ENCODE measurements at regions not wholly inside any gene's neighbourhood (a gene's known extent, or its start where the extent isn't known, plus 50 kb on each side); places are given as distances from the start of the nearest gene placed in this dataset.

DNA sequence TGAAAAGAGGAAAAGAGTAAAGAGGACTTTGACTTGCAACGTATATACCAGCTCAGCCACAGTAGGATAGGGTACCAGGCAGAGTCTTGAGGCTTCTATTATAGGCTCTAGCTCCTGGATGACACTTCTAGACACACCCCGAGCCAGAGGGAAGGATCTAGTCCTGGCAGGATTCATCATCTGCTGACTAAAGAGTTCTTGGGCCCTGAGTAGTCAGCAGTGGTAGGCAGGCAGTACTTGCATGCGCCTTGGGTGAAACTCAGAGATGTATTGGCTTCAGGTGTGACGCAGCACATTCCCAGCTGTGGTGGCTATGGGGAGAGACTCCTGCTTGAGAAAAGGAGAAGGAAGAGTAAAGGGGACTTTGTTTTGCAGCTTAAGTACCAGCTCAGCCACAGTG, 162.3 kb upstream of the APP start:
- Histone ChIP-seq H2AFZ (ENCODE audit: low read length) (no peak overlapping the region), H3K27ac (ENCODE audit: insufficient read depth, low read length) (no peak overlapping the region), H3K79me2 (ENCODE audit: control insufficient read depth, insufficient read depth, low read length) (no peaks in the 10 kb centered on the region), H3K4me1 (ENCODE audit: control insufficient read depth, extremely low read depth, insufficient read depth, low read length) (no peaks in the 10 kb centered on the region), H3K36me3 (ENCODE audit: control insufficient read depth, insufficient read depth, low read length) (no peaks in the 10 kb centered on the region), H4K20me1 (ENCODE audit: control insufficient read depth, extremely low read depth, insufficient read depth, low read length) (no peaks in the 10 kb centered on the region), H3K27me3 (ENCODE audit: control insufficient read depth, insufficient read depth, low read length) (no peaks in the 10 kb centered on the region), H3K4me2 (ENCODE audit: extremely low read depth, insufficient read depth, low read length) (no peak overlapping the region), H3K9me3 (ENCODE audit: control insufficient read depth, insufficient read depth, low read depth, low read length) (no peaks in the 10 kb centered on the region), H3K9ac (ENCODE audit: insufficient read depth, low read length) (no peak overlapping the region), H3K4me3 (replicated peaks in 1 of 4; ENCODE audit: control extremely low read depth in 1 of 4, insufficient read depth in 1 of 4, low read depth in 3 of 4, low read length in 4 of 4) (no peak overlapping the region)
- DNase-seq (ENCODE audit: low read depth in 2 of 2): no peak
- TF ChIP-seq CTCF (conservative IDR thresholded peaks at IDR 0.05 in 1 of 2, IDR thresholded peaks at IDR 0.05 in 1 of 2; ENCODE audit: low read depth in 1 of 2, low read length in 2 of 2) (no peak), EZH2 (IDR thresholded peaks at IDR 0.05; ENCODE audit: low read length, missing control alignments) (no peak)

DNA sequence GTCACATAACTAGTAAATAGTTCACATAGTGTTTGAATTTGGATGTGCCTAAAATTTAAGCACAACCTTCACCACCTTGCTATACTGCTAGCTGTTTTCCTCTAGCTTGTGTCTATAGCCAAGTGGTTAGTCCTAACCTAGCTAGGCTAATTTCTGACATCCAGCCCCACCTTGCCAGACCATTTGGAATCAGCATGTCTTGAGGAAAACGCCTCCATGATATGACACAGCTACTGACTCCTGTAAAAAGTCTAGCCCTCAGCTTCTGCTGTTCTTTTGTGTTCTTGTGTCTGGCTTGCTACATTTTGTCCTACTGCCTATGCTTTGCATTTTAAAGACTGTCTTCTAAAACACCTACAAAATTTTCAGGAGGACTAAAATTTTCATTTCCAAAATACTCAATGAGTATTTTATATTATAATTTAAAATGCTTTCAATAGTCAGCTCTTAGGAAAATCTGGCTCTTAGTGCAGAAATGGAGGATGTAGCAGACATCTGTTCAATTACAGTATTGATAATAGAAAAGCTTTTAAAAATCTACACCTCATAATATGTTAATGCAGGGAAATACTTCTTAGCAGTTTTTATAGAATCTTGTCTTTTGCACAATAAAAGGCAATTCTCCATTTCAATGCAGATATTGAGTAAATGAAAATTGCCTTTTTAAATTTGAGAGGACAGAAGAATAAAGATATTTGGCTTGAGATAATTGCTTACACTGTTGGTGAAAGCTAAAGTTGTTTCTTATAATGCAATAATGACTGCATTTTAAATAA, 160.8 kb upstream of the APP start:
- no peak for TF ChIP-seq EZH2 (IDR thresholded peaks at IDR 0.05; ENCODE audit: low read length, missing control alignments)
- TF ChIP-seq CTCF (conservative IDR thresholded peaks at IDR 0.05 in 1 of 2, IDR thresholded peaks at IDR 0.05 in 1 of 2; ENCODE audit: low read depth in 1 of 2, low read length in 2 of 2): no peak
- no peak for DNase-seq (ENCODE audit: low read depth in 2 of 2)
- no peak overlapping the region for H3K4me3 ChIP-seq (replicated peaks in 1 of 4; ENCODE audit: control extremely low read depth in 1 of 4, insufficient read depth in 1 of 4, low read depth in 3 of 4, low read length in 4 of 4)
- no peaks in the 10 kb centered on the region for H3K79me2 ChIP-seq (ENCODE audit: control insufficient read depth, insufficient read depth, low read length)
- H3K9me3 ChIP-seq (ENCODE audit: control insufficient read depth, insufficient read depth, low read depth, low read length): no peaks in the 10 kb centered on the region
- no peak overlapping the region for H2AFZ ChIP-seq (ENCODE audit: low read length)
- no peak overlapping the region for H3K27ac ChIP-seq (ENCODE audit: insufficient read depth, low read length)
- no peaks in the 10 kb centered on the region for H3K4me1 ChIP-seq (ENCODE audit: control insufficient read depth, extremely low read depth, insufficient read depth, low read length)
- H4K20me1 ChIP-seq (ENCODE audit: control insufficient read depth, extremely low read depth, insufficient read depth, low read length): no peaks in the 10 kb centered on the region
- no peaks in the 10 kb centered on the region for H3K36me3 ChIP-seq (ENCODE audit: control insufficient read depth, insufficient read depth, low read length)
- no peaks in the 10 kb centered on the region for H3K27me3 ChIP-seq (ENCODE audit: control insufficient read depth, insufficient read depth, low read length)
- H3K9ac ChIP-seq (ENCODE audit: insufficient read depth, low read length): no peak overlapping the region
- H3K4me2 ChIP-seq (ENCODE audit: extremely low read depth, insufficient read depth, low read length): no peak overlapping the region

- TF ChIP-seq EZH2 (IDR thresholded peaks at IDR 0.05; ENCODE audit: low read length, missing control alignments): no peak
- no peak for TF ChIP-seq CTCF (conservative IDR thresholded peaks at IDR 0.05 in 1 of 2, IDR thresholded peaks at IDR 0.05 in 1 of 2; ENCODE audit: low read depth in 1 of 2, low read length in 2 of 2)
- H3K4me1 ChIP-seq (ENCODE audit: control insufficient read depth, extremely low read depth, insufficient read depth, low read length): no peaks in the 10 kb centered on the region
- no peak overlapping the region for H3K9ac ChIP-seq (ENCODE audit: insufficient read depth, low read length)
- no peaks in the 10 kb centered on the region for H4K20me1 ChIP-seq (ENCODE audit: control insufficient read depth, extremely low read depth, insufficient read depth, low read length)
- no peak overlapping the region for H3K27ac ChIP-seq (ENCODE audit: insufficient read depth, low read length)
- H2AFZ ChIP-seq (ENCODE audit: low read length): no peak overlapping the region
- no peaks in the 10 kb centered on the region for H3K27me3 ChIP-seq (ENCODE audit: control insufficient read depth, insufficient read depth, low read length)
- no peaks in the 10 kb centered on the region for H3K79me2 ChIP-seq (ENCODE audit: control insufficient read depth, insufficient read depth, low read length)
- no peak overlapping the region for H3K4me2 ChIP-seq (ENCODE audit: extremely low read depth, insufficient read depth, low read length)
- no peak for DNase-seq (ENCODE audit: low read depth in 2 of 2)
- no peaks in the 10 kb centered on the region for H3K36me3 ChIP-seq (ENCODE audit: control insufficient read depth, insufficient read depth, low read length)
- H3K4me3 ChIP-seq (replicated peaks in 1 of 4; ENCODE audit: control extremely low read depth in 1 of 4, insufficient read depth in 1 of 4, low read depth in 3 of 4, low read length in 4 of 4): no peak overlapping the region
- H3K9me3 ChIP-seq (ENCODE audit: control insufficient read depth, insufficient read depth, low read depth, low read length): no peaks in the 10 kb centered on the region
Observed at GRCh38 chr21:26320596-26320995, 150.0 kb upstream of the APP start.

Data from fibroblast of lung (primary cell).